ENCODE measurements at regions not wholly inside any gene's neighbourhood (a gene's known extent, or its start where the extent isn't known, plus 50 kb on each side); places are given as distances from the start of the nearest gene placed in this dataset. TPM values are rescaled to one million over a fixed set of nuclear protein-coding genes. Genes with fewer than 3 reads are reported as not detected.
A peak's percentile ranks its signal among the peaks of the same experiment; 100 is the strongest.

- Mint-ChIP-seq H3K9me3 (ENCODE audit: unreplicated experiment) (no peaks in the 10 kb centered on the region), H3K27ac (ENCODE audit: unreplicated experiment) (no peak overlapping the region), H3K4me3 (ENCODE audit: unreplicated experiment) (no peak overlapping the region), H3K36me3 (ENCODE audit: unreplicated experiment) (no peaks in the 10 kb centered on the region), H3K27me3 (ENCODE audit: unreplicated experiment) (peaks cover 4% of the 10 kb centered on the region), H3K4me1 (ENCODE audit: unreplicated experiment) (peaks cover 2% of the 10 kb centered on the region)
- no peak for TF ChIP-seq CTCF (IDR thresholded peaks at IDR 0.05)
- no peak for DNase-seq (ENCODE audit: extremely low spot score, unreplicated experiment)
Observed at GRCh38 chr2:212596276-212596675, 57.7 kb upstream of the ERBB4 start.

GRCh38 chr2:212595036-212595654 lies 56.5 kb upstream of the ERBB4 start:
- Mint-ChIP-seq H3K27ac (ENCODE audit: unreplicated experiment) (no peak overlapping the region), H3K36me3 (ENCODE audit: unreplicated experiment) (no peaks in the 10 kb centered on the region), H3K27me3 (ENCODE audit: unreplicated experiment) (peaks cover 9% of the 10 kb centered on the region), H3K9me3 (ENCODE audit: unreplicated experiment) (no peaks in the 10 kb centered on the region), H3K4me3 (ENCODE audit: unreplicated experiment) (no peak overlapping the region), H3K4me1 (ENCODE audit: unreplicated experiment) (peaks cover 2% of the 10 kb centered on the region)
- TF ChIP-seq CTCF (IDR thresholded peaks at IDR 0.05), result peak; percentile 46
- DNase-seq (ENCODE audit: extremely low spot score, unreplicated experiment), result no peak

- no peak for DNase-seq (ENCODE audit: extremely low spot score, unreplicated experiment)
- Mint-ChIP-seq H3K4me3 (ENCODE audit: unreplicated experiment) (no peak overlapping the region), H3K9me3 (ENCODE audit: unreplicated experiment) (no peaks in the 10 kb centered on the region), H3K4me1 (ENCODE audit: unreplicated experiment) (peaks cover under 1% of the 10 kb centered on the region), H3K27ac (ENCODE audit: unreplicated experiment) (no peak overlapping the region), H3K36me3 (ENCODE audit: unreplicated experiment) (no peaks in the 10 kb centered on the region), H3K27me3 (ENCODE audit: unreplicated experiment) (peaks cover 12% of the 10 kb centered on the region)
- no peak for TF ChIP-seq CTCF (IDR thresholded peaks at IDR 0.05)
Observed at GRCh38 chr2:212592695-212593094, 54.1 kb upstream of the ERBB4 start.

Small RNA genes in the stretch of these regions (microRNA-seq; reads per million reads assigned to microRNA genes)
- gene MIR4776-1 (ENCODE audit: unreplicated experiment), result not detected
- not detected for gene MIR4776-2 (ENCODE audit: unreplicated experiment)
